ENCODE measurements at regions not wholly inside any gene's neighbourhood (a gene's known extent, or its start where the extent isn't known, plus 50 kb on each side); places are given as distances from the start of the nearest gene placed in this dataset.

DNA sequence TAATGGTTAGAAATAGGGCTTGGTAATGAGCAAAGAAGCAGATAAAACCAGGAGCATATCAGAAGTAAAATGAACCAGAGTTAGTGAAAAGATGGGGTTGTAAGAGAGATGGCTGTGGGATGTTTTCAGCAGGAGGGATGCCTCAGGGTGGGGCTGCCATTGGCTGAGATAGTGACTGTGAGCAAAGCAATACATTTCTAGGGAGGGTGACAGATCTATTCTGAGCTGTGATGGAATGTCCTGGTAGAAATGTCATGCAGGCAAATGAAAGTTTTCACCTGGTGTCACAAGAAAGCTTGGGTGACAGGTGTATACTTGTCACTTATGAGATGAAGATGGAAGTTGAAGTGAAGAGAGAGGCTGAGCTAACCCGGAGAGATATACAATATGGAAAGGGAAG lies 435.9 kb downstream of the TNS3 start:
- no peak overlapping the region for H3K9ac ChIP-seq (ENCODE audit: low read length)
- H3K4me3 ChIP-seq (ENCODE audit: low read length) = no peak overlapping the region
- H3K4me1 ChIP-seq (ENCODE audit: control insufficient read depth, insufficient read depth, low read length) = peaks cover 67% of the 10 kb centered on the region
- no peaks in the 10 kb centered on the region for H3K27me3 ChIP-seq (replicated peaks; ENCODE audit: control insufficient read depth, insufficient read depth, low read length)
- no peaks in the 10 kb centered on the region for H3K9me3 ChIP-seq (ENCODE audit: control insufficient read depth, low read length)
- H3K36me3 ChIP-seq (ENCODE audit: control insufficient read depth, insufficient read depth, low read length, severe bottlenecking) = no peaks in the 10 kb centered on the region
- DNase-seq (ENCODE audit: low read depth) = no peak

GRCh38 chr7:47145186-47145725 lies 436.7 kb downstream of the TNS3 start:
- no peak overlapping the region for H3K9ac ChIP-seq (ENCODE audit: low read length)
- DNase-seq (ENCODE audit: low read depth) = no peak
- H3K27me3 ChIP-seq (replicated peaks; ENCODE audit: control insufficient read depth, insufficient read depth, low read length) = no peaks in the 10 kb centered on the region
- H3K36me3 ChIP-seq (ENCODE audit: control insufficient read depth, insufficient read depth, low read length, severe bottlenecking) = no peaks in the 10 kb centered on the region
- H3K4me3 ChIP-seq (ENCODE audit: low read length) = no peak overlapping the region
- H3K9me3 ChIP-seq (ENCODE audit: control insufficient read depth, low read length) = no peaks in the 10 kb centered on the region
- H3K4me1 ChIP-seq (ENCODE audit: control insufficient read depth, insufficient read depth, low read length) = peaks cover 67% of the 10 kb centered on the region

DNA sequence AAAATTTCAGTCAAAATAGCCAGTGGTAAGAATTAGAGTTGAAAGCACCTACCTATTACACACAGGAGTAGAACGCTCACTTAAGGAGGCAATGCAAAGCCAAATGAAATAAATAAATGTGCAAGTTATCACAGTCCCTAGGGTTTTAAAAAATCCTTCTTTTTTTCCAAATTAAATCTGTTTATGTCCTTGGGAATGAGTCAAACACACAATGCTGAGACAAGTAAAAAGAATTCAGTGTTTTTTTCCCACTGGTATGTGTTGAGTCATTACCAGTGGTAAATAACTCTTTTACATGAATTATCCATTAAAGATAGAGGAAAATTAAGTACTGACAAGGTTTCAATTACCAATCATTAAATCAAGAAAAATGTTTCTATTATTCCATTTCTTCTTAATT lies 438.6 kb downstream of the TNS3 start:
- Histone ChIP-seq H3K9me3 (ENCODE audit: control insufficient read depth, low read length) (peaks cover 8% of the 10 kb centered on the region), H3K27me3 (replicated peaks; ENCODE audit: control insufficient read depth, insufficient read depth, low read length) (no peaks in the 10 kb centered on the region), H3K9ac (ENCODE audit: low read length) (no peak overlapping the region), H3K4me3 (ENCODE audit: low read length) (no peak overlapping the region), H3K36me3 (ENCODE audit: control insufficient read depth, insufficient read depth, low read length, severe bottlenecking) (no peaks in the 10 kb centered on the region), H3K4me1 (ENCODE audit: control insufficient read depth, insufficient read depth, low read length) (peaks cover 56% of the 10 kb centered on the region)
- peak; percentile 67 for DNase-seq (ENCODE audit: low read depth)

- Histone ChIP-seq H3K9me3 (ENCODE audit: control insufficient read depth, low read length) (peaks cover 8% of the 10 kb centered on the region), H3K9ac (ENCODE audit: low read length) (peak overlapping the region; percentile 1), H3K27me3 (replicated peaks; ENCODE audit: control insufficient read depth, insufficient read depth, low read length) (no peaks in the 10 kb centered on the region), H3K4me3 (ENCODE audit: low read length) (no peak overlapping the region), H3K36me3 (ENCODE audit: control insufficient read depth, insufficient read depth, low read length, severe bottlenecking) (no peaks in the 10 kb centered on the region), H3K4me1 (ENCODE audit: control insufficient read depth, insufficient read depth, low read length) (peaks cover 51% of the 10 kb centered on the region)
- no peak for DNase-seq (ENCODE audit: low read depth)
These were observed 439.1 kb downstream of the TNS3 start for GRCh38 chr7:47142867-47143175.

DNA sequence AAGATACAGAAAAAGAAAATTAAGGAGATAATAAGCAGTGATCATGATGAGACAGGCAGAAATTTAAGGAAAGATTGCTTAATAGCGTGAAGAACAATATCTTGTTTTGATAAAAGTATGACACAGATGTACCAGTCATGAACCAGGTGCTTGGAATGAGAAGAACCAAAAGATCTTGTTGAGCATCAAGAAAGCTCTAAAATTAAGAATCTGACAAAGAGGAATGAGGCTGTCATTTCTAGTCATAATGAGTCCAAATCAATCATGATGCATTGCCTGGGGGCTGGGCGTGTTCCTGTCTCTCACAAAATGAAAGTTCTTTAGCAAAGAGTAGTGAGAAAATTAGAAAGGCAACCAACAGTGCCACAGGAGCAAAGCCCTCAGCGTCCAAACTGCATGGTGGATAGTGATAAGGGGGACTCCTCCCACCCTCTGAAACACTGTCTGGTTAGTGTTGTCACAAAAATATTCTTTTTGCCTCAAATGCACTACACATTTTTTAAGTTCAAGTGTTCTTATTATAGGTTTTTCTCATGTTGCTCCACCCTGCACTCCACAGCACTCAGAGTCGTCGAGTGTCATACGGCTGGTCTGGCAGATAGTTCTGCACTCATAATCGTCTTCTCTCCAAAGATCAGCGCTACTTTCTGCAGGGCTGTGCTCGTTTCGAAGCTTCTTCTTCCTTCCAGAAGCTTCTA lies 439.6 kb downstream of the TNS3 start:
- DNase-seq (ENCODE audit: low read depth) = no peak
- peaks cover 46% of the 10 kb centered on the region for H3K4me1 ChIP-seq (ENCODE audit: control insufficient read depth, insufficient read depth, low read length)
- peaks cover 8% of the 10 kb centered on the region for H3K9me3 ChIP-seq (ENCODE audit: control insufficient read depth, low read length)
- no peaks in the 10 kb centered on the region for H3K27me3 ChIP-seq (replicated peaks; ENCODE audit: control insufficient read depth, insufficient read depth, low read length)
- no peak overlapping the region for H3K9ac ChIP-seq (ENCODE audit: low read length)
- H3K36me3 ChIP-seq (ENCODE audit: control insufficient read depth, insufficient read depth, low read length, severe bottlenecking) = no peaks in the 10 kb centered on the region
- no peak overlapping the region for H3K4me3 ChIP-seq (ENCODE audit: low read length)

DNA sequence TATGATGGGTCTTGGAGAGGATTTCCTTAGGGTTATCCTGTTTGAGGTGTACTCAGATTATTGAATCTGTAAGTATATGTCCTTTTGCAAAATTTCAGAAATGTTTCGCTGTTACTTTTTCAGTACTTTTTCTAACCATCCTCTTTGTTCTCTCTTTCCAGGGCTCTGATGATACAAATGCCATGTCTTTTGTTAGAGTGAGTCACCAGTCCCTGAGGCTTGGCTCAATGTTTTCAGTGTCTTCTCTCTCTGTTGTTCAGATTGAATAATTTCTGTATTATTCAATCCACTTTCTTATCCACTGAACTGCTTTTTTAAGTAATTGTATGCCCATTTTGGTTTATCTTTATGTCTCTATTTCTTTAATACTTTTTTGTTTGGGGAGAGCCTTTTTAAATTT lies 449.4 kb downstream of the TNS3 start:
- DNase-seq (ENCODE audit: low read depth) = peak; percentile 14
- H3K9me3 ChIP-seq (ENCODE audit: control insufficient read depth, low read length) = no peaks in the 10 kb centered on the region
- no peak overlapping the region for H3K4me3 ChIP-seq (ENCODE audit: low read length)
- H3K9ac ChIP-seq (ENCODE audit: low read length) = no peak overlapping the region
- H3K36me3 ChIP-seq (ENCODE audit: control insufficient read depth, insufficient read depth, low read length, severe bottlenecking) = no peaks in the 10 kb centered on the region
- H3K27me3 ChIP-seq (replicated peaks; ENCODE audit: control insufficient read depth, insufficient read depth, low read length) = no peaks in the 10 kb centered on the region
- H3K4me1 ChIP-seq (ENCODE audit: control insufficient read depth, insufficient read depth, low read length) = peaks cover 14% of the 10 kb centered on the region

DNA sequence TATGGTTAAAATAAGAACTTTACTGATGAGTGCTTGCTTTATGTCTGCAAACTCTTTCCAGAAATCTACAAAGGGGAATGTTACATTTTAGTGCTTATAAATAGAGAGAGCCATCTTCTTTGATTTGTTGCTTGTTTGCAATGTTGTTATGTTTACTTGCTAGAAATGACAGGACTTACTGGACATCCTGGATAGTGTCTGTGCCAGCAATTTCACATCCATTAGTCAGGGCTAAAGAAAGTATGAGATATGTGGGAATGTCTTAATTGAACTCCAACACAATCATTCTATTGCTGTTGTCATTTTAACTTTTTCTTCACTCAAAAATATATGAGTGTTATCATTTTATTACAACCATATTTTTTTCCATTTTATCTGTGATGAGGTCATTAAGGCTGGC lies 453.2 kb downstream of the TNS3 start:
- H3K4me1 ChIP-seq (ENCODE audit: control insufficient read depth, insufficient read depth, low read length) = peaks cover 14% of the 10 kb centered on the region
- H3K9me3 ChIP-seq (ENCODE audit: control insufficient read depth, low read length) = no peaks in the 10 kb centered on the region
- no peak overlapping the region for H3K9ac ChIP-seq (ENCODE audit: low read length)
- H3K36me3 ChIP-seq (ENCODE audit: control insufficient read depth, insufficient read depth, low read length, severe bottlenecking) = no peaks in the 10 kb centered on the region
- no peak for DNase-seq (ENCODE audit: low read depth)
- no peaks in the 10 kb centered on the region for H3K27me3 ChIP-seq (replicated peaks; ENCODE audit: control insufficient read depth, insufficient read depth, low read length)
- H3K4me3 ChIP-seq (ENCODE audit: low read length) = no peak overlapping the region

DNA sequence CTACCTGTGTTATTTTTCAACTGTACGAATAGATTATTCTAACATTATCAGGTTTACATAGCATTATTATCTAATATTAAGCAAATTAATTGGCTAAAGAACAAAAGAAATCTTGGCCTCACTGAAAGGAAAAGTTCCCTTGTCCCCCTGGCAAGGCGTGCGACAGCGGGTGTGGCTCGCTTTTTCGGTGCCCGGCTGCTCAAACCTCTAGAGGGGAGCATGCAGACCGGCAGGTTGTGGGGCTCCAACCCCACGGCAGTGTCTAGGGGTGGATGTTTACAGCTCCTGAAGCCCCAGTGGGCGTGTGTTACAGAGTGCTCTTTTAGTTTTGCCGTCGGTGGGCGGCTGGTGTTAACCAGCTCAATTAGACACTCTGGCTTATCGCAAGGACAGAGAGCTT lies 456.4 kb downstream of the TNS3 start:
- H3K36me3 ChIP-seq (ENCODE audit: control insufficient read depth, insufficient read depth, low read length, severe bottlenecking) = no peaks in the 10 kb centered on the region
- no peak overlapping the region for H3K9ac ChIP-seq (ENCODE audit: low read length)
- H3K4me3 ChIP-seq (ENCODE audit: low read length) = no peak overlapping the region
- DNase-seq (ENCODE audit: low read depth) = no peak
- H3K9me3 ChIP-seq (ENCODE audit: control insufficient read depth, low read length) = no peaks in the 10 kb centered on the region
- H3K4me1 ChIP-seq (ENCODE audit: control insufficient read depth, insufficient read depth, low read length) = peaks cover 9% of the 10 kb centered on the region
- no peaks in the 10 kb centered on the region for H3K27me3 ChIP-seq (replicated peaks; ENCODE audit: control insufficient read depth, insufficient read depth, low read length)

DNA sequence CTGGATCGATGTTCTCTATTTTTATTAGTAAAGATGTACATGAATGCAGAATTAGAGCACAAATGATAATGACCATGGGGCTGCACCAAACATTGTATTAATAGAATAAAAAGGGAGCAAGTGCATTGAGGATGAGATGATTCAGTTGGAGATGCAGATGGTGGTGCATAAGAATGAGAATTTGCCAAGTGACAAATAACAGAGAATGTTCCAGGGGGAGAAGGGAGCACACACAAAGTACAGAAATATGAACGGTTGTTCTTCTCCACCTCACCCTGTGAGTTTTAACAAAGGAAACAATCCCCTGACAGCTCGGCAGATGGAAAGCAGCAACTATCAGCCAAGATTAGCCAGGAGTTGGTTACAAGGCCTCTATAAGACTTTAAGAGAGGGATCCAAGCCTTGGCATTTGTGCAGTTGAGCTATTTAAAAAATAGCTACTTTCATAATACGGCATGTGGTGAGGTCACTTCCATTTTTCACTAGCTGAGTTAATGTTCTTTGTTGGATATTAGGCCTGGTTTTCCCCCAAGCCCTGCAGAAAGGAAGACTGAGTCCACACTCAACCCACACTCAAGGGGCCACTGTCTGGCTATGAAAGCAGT lies 462.5 kb downstream of the TNS3 start:
- H3K27me3 ChIP-seq (replicated peaks; ENCODE audit: control insufficient read depth, insufficient read depth, low read length) = no peaks in the 10 kb centered on the region
- no peak overlapping the region for H3K4me3 ChIP-seq (ENCODE audit: low read length)
- H3K9me3 ChIP-seq (ENCODE audit: control insufficient read depth, low read length) = no peaks in the 10 kb centered on the region
- H3K36me3 ChIP-seq (ENCODE audit: control insufficient read depth, insufficient read depth, low read length, severe bottlenecking) = no peaks in the 10 kb centered on the region
- H3K4me1 ChIP-seq (ENCODE audit: control insufficient read depth, insufficient read depth, low read length) = peaks cover 5% of the 10 kb centered on the region
- no peak for DNase-seq (ENCODE audit: low read depth)
- no peak overlapping the region for H3K9ac ChIP-seq (ENCODE audit: low read length)

DNA sequence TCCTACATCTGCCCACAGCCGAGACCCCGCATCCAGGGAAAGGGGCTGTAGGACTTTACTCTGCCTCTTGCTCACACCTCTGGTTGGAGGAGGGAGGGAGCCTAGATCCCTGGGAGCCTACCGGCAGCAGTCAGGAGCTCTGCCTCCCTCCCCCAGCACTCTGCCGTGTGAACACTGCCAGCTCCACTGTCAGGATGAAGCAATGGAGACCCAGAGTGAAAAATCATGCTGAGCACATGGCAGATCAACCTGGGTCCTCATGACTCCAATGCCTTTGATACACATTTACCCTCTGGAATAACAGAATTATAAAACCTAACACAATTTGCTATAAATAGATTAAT lies 477.7 kb downstream of the TNS3 start:
- no peak for DNase-seq (ENCODE audit: low read depth)
- Histone ChIP-seq H3K4me1 (ENCODE audit: control insufficient read depth, insufficient read depth, low read length) (no peaks in the 10 kb centered on the region), H3K9ac (ENCODE audit: low read length) (no peak overlapping the region), H3K4me3 (ENCODE audit: low read length) (no peak overlapping the region), H3K9me3 (ENCODE audit: control insufficient read depth, low read length) (no peaks in the 10 kb centered on the region), H3K36me3 (ENCODE audit: control insufficient read depth, insufficient read depth, low read length, severe bottlenecking) (no peaks in the 10 kb centered on the region), H3K27me3 (replicated peaks; ENCODE audit: control insufficient read depth, insufficient read depth, low read length) (no peaks in the 10 kb centered on the region)

GRCh38 chr7:47103498-47104205 lies 478.3 kb downstream of the TNS3 start:
- Histone ChIP-seq H3K4me1 (ENCODE audit: control insufficient read depth, insufficient read depth, low read length) (no peaks in the 10 kb centered on the region), H3K36me3 (ENCODE audit: control insufficient read depth, insufficient read depth, low read length, severe bottlenecking) (no peaks in the 10 kb centered on the region), H3K9me3 (ENCODE audit: control insufficient read depth, low read length) (no peaks in the 10 kb centered on the region), H3K27me3 (replicated peaks; ENCODE audit: control insufficient read depth, insufficient read depth, low read length) (no peaks in the 10 kb centered on the region), H3K4me3 (ENCODE audit: low read length) (no peak overlapping the region), H3K9ac (ENCODE audit: low read length) (no peak overlapping the region)
- DNase-seq (ENCODE audit: low read depth) = no peak
